ENCODE measurements at regions not wholly inside any gene's neighbourhood (a gene's known extent, or its start where the extent isn't known, plus 50 kb on each side); places are given as distances from the start of the nearest gene placed in this dataset.

GRCh38 chr3:72376956-72377710 is 471.1 kb downstream of the SHQ1 start:
- H3K27me3 ChIP-seq = no peaks in the 10 kb centered on the region
- no peak for DNase-seq (ENCODE audit: low spot score)

GRCh38 chr3:72375237-72376076 is 472.8 kb downstream of the SHQ1 start:
- TF ChIP-seq CTCF (IDR thresholded peaks at IDR 0.05) = no peak
- Histone ChIP-seq H3K4me1 (peaks cover 0 to 10% of the 10 kb centered on the region in 2 donors), H3K9me3 (no peaks in the 10 kb centered on the region), H3K36me3 (peaks cover 20% of the 10 kb centered on the region), H3K27ac (no peak overlapping the region), H3K27me3 (no peaks in the 10 kb centered on the region), H3K4me3 (no peak overlapping the region)
- no peak for DNase-seq (ENCODE audit: low spot score)

More at GRCh38 chr3:72376956-72377710, 471.1 kb downstream of the SHQ1 start:
- Histone ChIP-seq H3K9me3 (no peaks in the 10 kb centered on the region), H3K36me3 (peaks cover 20% of the 10 kb centered on the region), H3K4me3 (no peak overlapping the region), H3K27ac (no peak overlapping the region), H3K4me1 (peaks cover 0 to 16% of the 10 kb centered on the region in 2 donors)
- no peak for TF ChIP-seq CTCF (IDR thresholded peaks at IDR 0.05)

- Histone ChIP-seq H3K27ac (no peak overlapping the region), H3K27me3 (no peaks in the 10 kb centered on the region), H3K36me3 (peaks cover 11% of the 10 kb centered on the region), H3K4me1 (no peaks in the 10 kb centered on the region), H3K9me3 (no peaks in the 10 kb centered on the region), H3K4me3 (no peak overlapping the region)
- TF ChIP-seq CTCF (IDR thresholded peaks at IDR 0.05) = no peak
- DNase-seq (ENCODE audit: low spot score) = no peak
These were observed 475.1 kb downstream of the SHQ1 start for GRCh38 chr3:72373139-72373538.

GRCh38 chr3:72372161-72372560 is 476.1 kb downstream of the SHQ1 start:
- no peak for TF ChIP-seq CTCF (IDR thresholded peaks at IDR 0.05)
- Histone ChIP-seq H3K27me3 (no peaks in the 10 kb centered on the region), H3K4me3 (no peak overlapping the region), H3K4me1 (no peaks in the 10 kb centered on the region), H3K27ac (no peak overlapping the region), H3K9me3 (no peaks in the 10 kb centered on the region), H3K36me3 (peaks cover 2% of the 10 kb centered on the region)
- DNase-seq (ENCODE audit: low spot score) = no peak

GRCh38 chr3:72371431-72371830 is 476.8 kb downstream of the SHQ1 start:
- H3K27ac ChIP-seq = no peak overlapping the region
- no peaks in the 10 kb centered on the region for H3K4me1 ChIP-seq
- H3K27me3 ChIP-seq = no peaks in the 10 kb centered on the region
- no peak overlapping the region for H3K4me3 ChIP-seq
- TF ChIP-seq CTCF (IDR thresholded peaks at IDR 0.05) = no peak
- DNase-seq (ENCODE audit: low spot score) = no peak
- H3K36me3 ChIP-seq = no peaks in the 10 kb centered on the region
- no peaks in the 10 kb centered on the region for H3K9me3 ChIP-seq

Data from right atrium auricular region (tissue), 2 donors.